ENCODE measurements at regions not wholly inside any gene's neighbourhood (a gene's known extent, or its start where the extent isn't known, plus 50 kb on each side); places are given as distances from the start of the nearest gene placed in this dataset.

- DNase-seq (ENCODE audit: low spot score): no peak
Observed at GRCh38 chr1:5597991-5598823, 394.0 kb downstream of the NPHP4 start.

- DNase-seq (ENCODE audit: low spot score): no peak
Observed at GRCh38 chr1:5597171-5597850, 394.9 kb downstream of the NPHP4 start.

GRCh38 chr1:5596651-5597050, 395.6 kb downstream of the NPHP4 start:
- no peak for DNase-seq (ENCODE audit: low spot score)

GRCh38 chr1:5595531-5596170, 396.6 kb downstream of the NPHP4 start:
- no peak for DNase-seq (ENCODE audit: low spot score)

- DNase-seq (ENCODE audit: low spot score): no peak
Observed at GRCh38 chr1:5594056-5594956, 397.9 kb downstream of the NPHP4 start.

GRCh38 chr1:5590717-5591116, 401.5 kb downstream of the NPHP4 start:
- no peak for DNase-seq (ENCODE audit: low spot score)

- DNase-seq (ENCODE audit: low spot score): no peak
Observed at GRCh38 chr1:5586629-5587028, 405.6 kb downstream of the NPHP4 start.

GRCh38 chr1:5585256-5585655, 407.0 kb downstream of the NPHP4 start:
- DNase-seq (ENCODE audit: low spot score): no peak

GRCh38 chr1:5580926-5581325, 411.3 kb downstream of the NPHP4 start:
- DNase-seq (ENCODE audit: low spot score): no peak

- no peak for DNase-seq (ENCODE audit: low spot score)
Observed at GRCh38 chr1:5579966-5580365, 412.3 kb downstream of the NPHP4 start.

GRCh38 chr1:5578690-5579089, 413.5 kb downstream of the NPHP4 start:
- no peak for DNase-seq (ENCODE audit: low spot score)

GRCh38 chr1:5577255-5578040, 414.8 kb downstream of the NPHP4 start:
- DNase-seq (ENCODE audit: low spot score): no peak

GRCh38 chr1:5576673-5577065, 415.6 kb downstream of the NPHP4 start:
- DNase-seq (ENCODE audit: low spot score): no peak

- DNase-seq (ENCODE audit: low spot score): no peak
Observed at GRCh38 chr1:5576011-5576672, 416.1 kb downstream of the NPHP4 start.

- DNase-seq (ENCODE audit: low spot score): no peak
Observed at GRCh38 chr1:5575396-5575940, 416.8 kb downstream of the NPHP4 start.

- no peak for DNase-seq (ENCODE audit: low spot score)
Observed at GRCh38 chr1:5574641-5575040, 417.6 kb downstream of the NPHP4 start.

- DNase-seq (ENCODE audit: low spot score): no peak
Observed at GRCh38 chr1:5572794-5573193, 419.4 kb downstream of the NPHP4 start.

GRCh38 chr1:5571861-5572401, 420.3 kb downstream of the NPHP4 start:
- DNase-seq (ENCODE audit: low spot score): no peak

- no peak for DNase-seq (ENCODE audit: low spot score)
Observed at GRCh38 chr1:5571438-5571837, 420.8 kb downstream of the NPHP4 start.

GRCh38 chr1:5570931-5571330, 421.3 kb downstream of the NPHP4 start:
- no peak for DNase-seq (ENCODE audit: low spot score)

All from COLO829 (cell line).